HCT116 (cell line): ENCODE measurements at regions not wholly inside any gene's neighbourhood (a gene's known extent, or its start where the extent isn't known, plus 50 kb on each side); places are given as distances from the start of the nearest gene placed in this dataset.

Source experiments
- ATAC-seq: fragments of 200-7000 bp; cut with Tn5 transposase; 2 replicates; pipeline ENCODE4 v1.9.1; 2020; ENCODE audit warnings: mild to moderate bottlenecking, moderate library complexity
- BruUV-seq: library from RNA; stranded (reverse); fragments of 400-500 nt; replicated peaks from 2 replicates; lab custom pipeline; 2021; lab: Mats Ljungman, UMichigan
- CTCF ChIA-PET: fragments of 300-600 bp; sonication (Branson Sonifier 250); formaldehyde crosslinking; loops from one replicate; lab custom pipeline; 2021; ENCODE audit warnings: antibody characterized with exemption; lab: Charles Lee
- POLR2A ChIA-PET: fragments of 300-600, 350-600 bp; sonication (Branson Sonifier 250); formaldehyde crosslinking; loops from one replicate; lab custom pipeline; 2021; ENCODE audit warnings: antibody characterized with exemption; lab: Charles Lee
- RAD21 ChIA-PET, 2 experiments: fragments of 300-600 bp; sonication (Branson Sonifier 250); formaldehyde crosslinking; loops; one replicate each; lab custom pipeline; 2023; ENCODE audit warnings: low total read pairs in 2 of 2; ENCODE audit not compliant: uncharacterized antibody in 2 of 2, unreplicated experiment in 2 of 2, low non-redundant PET in 1 of 2; lab: Charles Lee
- DNase-seq: peaks from one replicate; pipeline ENCODE4 v3.0.0-alpha.2; 2010; ENCODE audit warnings: low read depth, low spot score
- H2AFZ ChIP-seq: fragments of 200-600 bp; shearing (Covaris generic), sonication (generic); 2 replicates; pipeline ENCODE4 v1.6.1; 2017; ENCODE audit warnings: low read depth, mixed run types, mixed read lengths, antibody characterized with exemption, low read length; ENCODE audit not compliant: poor library complexity, severe bottlenecking
- H3K27ac ChIP-seq: 2 replicates; pipeline ENCODE4 v1.5.1; 2012; ENCODE audit warnings: low read depth, low read length
- H3K27me3 ChIP-seq: fragments of 200-600 bp; sonication (generic); 2 replicates; pipeline ENCODE4 v1.6.1; 2016; ENCODE audit warnings: mixed run types, low read length, mixed read lengths; ENCODE audit not compliant: insufficient read depth
- H3K36me3 ChIP-seq, 2 experiments: fragments of 200-500 bp in 1 of 2; fragments of 200-600 bp in 1 of 2; sonication (Bioruptor generic) in 1 of 2; sonication (generic) in 1 of 2; 2 replicates each; pipeline versions ENCODE4 v1.5.1 to v1.6.1; 2014 to 2016; ENCODE audit warnings: low read length in 2 of 2, inconsistent platforms in 1 of 2, mixed read lengths in 1 of 2, mixed run types in 1 of 2; ENCODE audit not compliant: insufficient read depth in 2 of 2, control insufficient read depth in 1 of 2
- H3K4me1 ChIP-seq, 2 experiments: fragments of 200-600 bp in 1 of 2; sonication (generic) in 1 of 2; 2 replicates each; pipeline versions ENCODE4 v1.5.1 to v1.6.1; 2012 to 2017; ENCODE audit warnings: low read length in 2 of 2, inconsistent platforms in 1 of 2, mild to moderate bottlenecking in 1 of 2, mixed read lengths in 1 of 2, mixed run types in 1 of 2, moderate library complexity in 1 of 2; ENCODE audit not compliant: insufficient read depth in 2 of 2, control insufficient read depth in 1 of 2
- H3K4me2 ChIP-seq: fragments of 200-600 bp; sonication (generic); 2 replicates; pipeline ENCODE4 v1.6.1; 2017; ENCODE audit warnings: mixed run types, low read length, mixed read lengths
- H3K4me3 ChIP-seq, 2 experiments: fragments of 200-600 bp in 1 of 2; sonication (generic) in 1 of 2; replicated peaks in 1 of 2; 2 replicates each; pipeline ENCODE4 v1.5.1; 2011 to 2016; ENCODE audit warnings: low read length in 2 of 2, control low read depth in 1 of 2, low read depth in 1 of 2, mild to moderate bottlenecking in 1 of 2, mixed read lengths in 1 of 2, mixed run types in 1 of 2
- H3K79me2 ChIP-seq: fragments of 200-600 bp; sonication (generic); 2 replicates; pipeline ENCODE4 v1.6.1; 2017; ENCODE audit warnings: mild to moderate bottlenecking, mixed run types, low read length, moderate library complexity, mixed read lengths; ENCODE audit not compliant: insufficient read depth
- H3K9ac ChIP-seq: fragments of 200-600 bp; sonication (generic); 2 replicates; pipeline ENCODE4 v1.6.1; 2016; ENCODE audit warnings: low read length, mixed read lengths
- H3K9me2 ChIP-seq: fragments of 200-600 bp; sonication (generic), shearing (Covaris generic); 2 replicates; pipeline ENCODE4 v1.6.1; 2017; ENCODE audit warnings: mixed run types, mild to moderate bottlenecking, moderate library complexity; ENCODE audit not compliant: insufficient read depth
- H3K9me3 ChIP-seq, 2 experiments: fragments of 200-500 bp in 1 of 2; fragments of 200-600 bp in 1 of 2; sonication (Bioruptor generic) in 1 of 2; sonication (generic) in 1 of 2; 2 replicates each; pipeline ENCODE4 v1.6.1; 2014 to 2017; ENCODE audit warnings: low read length in 2 of 2, mixed read lengths in 2 of 2, inconsistent platforms in 1 of 2, low read depth in 1 of 2, mild to moderate bottlenecking in 1 of 2, mixed run types in 1 of 2, moderate library complexity in 1 of 2; ENCODE audit not compliant: control insufficient read depth in 1 of 2, insufficient read depth in 1 of 2
- H4K20me1 ChIP-seq: fragments of 200-600 bp; sonication (generic), shearing (Covaris generic); 2 replicates; pipeline ENCODE4 v1.6.1; 2017; ENCODE audit warnings: mixed run types, mild to moderate bottlenecking, moderate library complexity; ENCODE audit not compliant: insufficient read depth
- CBX3 ChIP-seq: IDR thresholded peaks from 2 replicates; pipeline ENCODE4 v1.6.1; 2012; ENCODE audit warnings: low read depth
- ELF1 ChIP-seq: IDR thresholded peaks from 2 replicates; pipeline ENCODE4 v1.6.1; 2012; ENCODE audit warnings: low read depth, borderline replicate concordance
- EZH2 ChIP-seq: fragments of 200-600 bp; sonication (generic); IDR thresholded peaks from 2 replicates; pipeline ENCODE4 v1.6.1; 2017; ENCODE audit warnings: antibody characterized with exemption, mixed run types
- FOSL1 ChIP-seq: IDR thresholded peaks from 2 replicates; pipeline ENCODE4 v1.6.1; 2012; ENCODE audit warnings: low read depth
- JUND ChIP-seq: IDR thresholded peaks from 2 replicates; pipeline ENCODE4 v1.6.1; 2012
- POLR2AphosphoS5 ChIP-seq: IDR thresholded peaks from 2 replicates; pipeline ENCODE4 v1.6.1; 2011; ENCODE audit warnings: mild to moderate bottlenecking, low read depth, low read length, moderate library complexity
- RAD21 ChIP-seq: IDR thresholded peaks from 2 replicates; pipeline ENCODE4 v1.6.1; 2012; ENCODE audit warnings: low read depth, mild to moderate bottlenecking
- SIN3A ChIP-seq: IDR thresholded peaks from 2 replicates; pipeline ENCODE4 v1.6.1; 2012; ENCODE audit warnings: low read depth
- SP1 ChIP-seq: IDR thresholded peaks from 2 replicates; pipeline ENCODE4 v1.6.1; 2012; ENCODE audit warnings: low read depth
- YY1 ChIP-seq: IDR thresholded peaks from 2 replicates; pipeline ENCODE4 v1.6.1; 2011; ENCODE audit warnings: low read length, low read depth, moderate library complexity, mild to moderate bottlenecking; ENCODE audit not compliant: insufficient replicate concordance; ENCODE audit errors: extremely low read depth
- intact Hi-C: fragments of 100-400 bp; cut with micrococcal nuclease; formaldehyde crosslinking; loops from 2 replicates; pipeline ENCODE4 v1.10.0; 2022
- TF ChIP-seq, protein P1 (sequence below): IDR thresholded peaks from 2 replicates; pipeline ENCODE4 v1.6.1; 2012
- TF ChIP-seq, protein P2 (sequence below): IDR thresholded peaks from 2 replicates; pipeline ENCODE4 v1.6.1; 2011; ENCODE audit warnings: mild to moderate bottlenecking, low read length, moderate library complexity; ENCODE audit not compliant: insufficient replicate concordance; ENCODE audit errors: extremely low read depth

DNA sequence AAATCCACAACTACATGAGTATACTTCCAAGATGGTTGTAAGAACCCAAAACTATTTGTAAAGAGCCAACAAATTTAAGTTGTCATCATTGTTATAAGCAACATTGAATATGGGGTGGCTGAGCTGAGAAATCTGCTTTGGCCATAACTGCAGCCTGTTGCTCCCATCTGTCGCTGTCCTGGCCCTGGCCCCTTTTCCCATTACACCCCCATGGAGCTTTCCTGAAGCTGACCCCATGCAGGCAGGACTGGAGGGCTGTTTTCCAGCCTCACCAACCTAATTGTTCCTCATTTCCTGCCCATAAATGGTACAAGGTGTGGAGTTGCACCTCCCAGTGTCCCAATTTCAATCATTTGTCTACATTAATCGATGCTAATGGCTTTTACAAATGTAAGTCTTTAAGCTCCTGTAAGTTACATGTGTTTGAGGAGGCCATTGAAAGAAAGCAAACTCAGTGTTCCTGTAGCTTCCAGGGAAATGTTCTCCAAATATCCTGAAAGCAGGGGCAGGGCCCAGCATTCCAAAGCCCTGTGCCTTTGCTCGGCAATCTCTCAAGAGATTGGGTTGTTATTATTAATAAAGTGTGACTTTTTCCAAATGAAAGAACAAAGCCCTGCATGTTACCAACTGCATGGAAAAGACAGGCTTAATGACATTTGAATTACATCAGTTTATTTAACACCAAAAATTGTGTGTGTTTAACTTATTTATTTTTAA is 545.9 kb downstream of the PLPP3 start:
- Histone ChIP-seq H3K4me3 (no peak overlapping the region), H3K79me2 (no peaks in the 10 kb centered on the region), H3K36me3 (no peaks in the 10 kb centered on the region), H4K20me1 (no peaks in the 10 kb centered on the region), H2AFZ (no peak overlapping the region), H3K9me3 (no peaks in the 10 kb centered on the region), H3K27ac (no peak overlapping the region), H3K9me2 (no peaks in the 10 kb centered on the region), H3K27me3 (no peaks in the 10 kb centered on the region), H3K4me1 (no peaks in the 10 kb centered on the region), H3K4me2 (no peak overlapping the region), H3K9ac (no peak overlapping the region)
- intact Hi-C loops, result loop anchor here (10.0 kb wide), 1 partner anchor 211 kb away; no protein-coding TSS in a partner anchor
- ChIA-PET RAD21 (no interaction called here), CTCF (no interaction called here), POLR2A (no interaction called here)
- BruUV-seq, result no TSS peak
- DNase-seq (no peak), ATAC-seq (no peak)
- TF ChIP-seq SP1, result no peak
- TF ChIP-seq EZH2, result no peak
- TF ChIP-seq YY1, result no peak
- no peak for TF ChIP-seq POLR2AphosphoS5
- TF ChIP-seq, protein P1, sequence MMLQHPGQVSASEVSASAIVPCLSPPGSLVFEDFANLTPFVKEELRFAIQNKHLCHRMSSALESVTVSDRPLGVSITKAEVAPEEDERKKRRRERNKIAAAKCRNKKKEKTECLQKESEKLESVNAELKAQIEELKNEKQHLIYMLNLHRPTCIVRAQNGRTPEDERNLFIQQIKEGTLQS, result no peak
- no peak for TF ChIP-seq ELF1
- TF ChIP-seq FOSL1, result no peak
- no peak for TF ChIP-seq RAD21
- TF ChIP-seq, protein P2, sequence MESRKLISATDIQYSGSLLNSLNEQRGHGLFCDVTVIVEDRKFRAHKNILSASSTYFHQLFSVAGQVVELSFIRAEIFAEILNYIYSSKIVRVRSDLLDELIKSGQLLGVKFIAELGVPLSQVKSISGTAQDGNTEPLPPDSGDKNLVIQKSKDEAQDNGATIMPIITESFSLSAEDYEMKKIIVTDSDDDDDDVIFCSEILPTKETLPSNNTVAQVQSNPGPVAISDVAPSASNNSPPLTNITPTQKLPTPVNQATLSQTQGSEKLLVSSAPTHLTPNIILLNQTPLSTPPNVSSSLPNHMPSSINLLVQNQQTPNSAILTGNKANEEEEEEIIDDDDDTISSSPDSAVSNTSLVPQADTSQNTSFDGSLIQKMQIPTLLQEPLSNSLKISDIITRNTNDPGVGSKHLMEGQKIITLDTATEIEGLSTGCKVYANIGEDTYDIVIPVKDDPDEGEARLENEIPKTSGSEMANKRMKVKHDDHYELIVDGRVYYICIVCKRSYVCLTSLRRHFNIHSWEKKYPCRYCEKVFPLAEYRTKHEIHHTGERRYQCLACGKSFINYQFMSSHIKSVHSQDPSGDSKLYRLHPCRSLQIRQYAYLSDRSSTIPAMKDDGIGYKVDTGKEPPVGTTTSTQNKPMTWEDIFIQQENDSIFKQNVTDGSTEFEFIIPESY, result no peak
- no peak for TF ChIP-seq JUND
- no peak for TF ChIP-seq SIN3A
- no peak for TF ChIP-seq CBX3
